ENCODE measurements at regions not wholly inside any gene's neighbourhood (a gene's known extent, or its start where the extent isn't known, plus 50 kb on each side); places are given as distances from the start of the nearest gene placed in this dataset.

- DNase-seq (ENCODE audit: low read depth in 4 of 4, low spot score in 2 of 4) = no peak
Observed at GRCh38 chr11:30741039-30741550, 154.9 kb upstream of the MPPED2 start.

- no peak for DNase-seq (ENCODE audit: low read depth in 4 of 4, low spot score in 2 of 4)
Observed at GRCh38 chr11:30740091-30740490, 153.9 kb upstream of the MPPED2 start.

GRCh38 chr11:30735946-30736345 is 149.8 kb upstream of the MPPED2 start:
- DNase-seq (ENCODE audit: low read depth in 4 of 4, low spot score in 2 of 4) = no peak

GRCh38 chr11:30733748-30734147 is 147.6 kb upstream of the MPPED2 start:
- DNase-seq (ENCODE audit: low read depth in 4 of 4, low spot score in 2 of 4) = no peak

- DNase-seq (ENCODE audit: low read depth in 4 of 4, low spot score in 2 of 4) = no peak
Observed at GRCh38 chr11:30730011-30730410, 143.9 kb upstream of the MPPED2 start.

- no peak for DNase-seq (ENCODE audit: low read depth in 4 of 4, low spot score in 2 of 4)
Observed at GRCh38 chr11:30729187-30729713, 143.1 kb upstream of the MPPED2 start.

GRCh38 chr11:30725645-30726195 is 139.6 kb upstream of the MPPED2 start:
- no peak for DNase-seq (ENCODE audit: low read depth in 4 of 4, low spot score in 2 of 4)

GRCh38 chr11:30724274-30724673 is 138.1 kb upstream of the MPPED2 start:
- DNase-seq (ENCODE audit: low read depth in 4 of 4, low spot score in 2 of 4) = no peak

- DNase-seq (ENCODE audit: low read depth in 4 of 4, low spot score in 2 of 4) = no peak
Observed at GRCh38 chr11:30719371-30719770, 133.2 kb upstream of the MPPED2 start.

- no peak for DNase-seq (ENCODE audit: low read depth in 4 of 4, low spot score in 2 of 4)
Observed at GRCh38 chr11:30717641-30718040, 131.5 kb upstream of the MPPED2 start.

- DNase-seq (ENCODE audit: low read depth in 4 of 4, low spot score in 2 of 4) = no peak
Observed at GRCh38 chr11:30717009-30717408, 130.9 kb upstream of the MPPED2 start.

GRCh38 chr11:30712749-30713148 is 126.6 kb upstream of the MPPED2 start:
- DNase-seq (ENCODE audit: low read depth in 4 of 4, low spot score in 2 of 4) = no peak

GRCh38 chr11:30710221-30710620 is 124.1 kb upstream of the MPPED2 start:
- no peak for DNase-seq (ENCODE audit: low read depth in 4 of 4, low spot score in 2 of 4)

GRCh38 chr11:30707110-30707509 is 121.0 kb upstream of the MPPED2 start:
- no peak for DNase-seq (ENCODE audit: low read depth in 4 of 4, low spot score in 2 of 4)

- DNase-seq (ENCODE audit: low read depth in 4 of 4, low spot score in 2 of 4) = no peak
Observed at GRCh38 chr11:30705913-30706675, 119.9 kb upstream of the MPPED2 start.

- DNase-seq (ENCODE audit: low read depth in 4 of 4, low spot score in 2 of 4) = no peak
Observed at GRCh38 chr11:30698425-30698824, 112.3 kb upstream of the MPPED2 start.

- DNase-seq (ENCODE audit: low read depth in 4 of 4, low spot score in 2 of 4) = no peak
Observed at GRCh38 chr11:30697032-30697431, 110.9 kb upstream of the MPPED2 start.

GRCh38 chr11:30684772-30685171 is 98.6 kb upstream of the MPPED2 start:
- no peak for DNase-seq (ENCODE audit: low read depth in 4 of 4, low spot score in 2 of 4)

GRCh38 chr11:30683176-30683575 is 97.0 kb upstream of the MPPED2 start:
- no peak for DNase-seq (ENCODE audit: low read depth in 4 of 4, low spot score in 2 of 4)

GRCh38 chr11:30666817-30667216 is 80.7 kb upstream of the MPPED2 start:
- DNase-seq (ENCODE audit: low read depth in 4 of 4, low spot score in 2 of 4) = no peak

- DNase-seq (ENCODE audit: low read depth in 4 of 4, low spot score in 2 of 4) = no peak
Observed at GRCh38 chr11:30665067-30665466, 78.9 kb upstream of the MPPED2 start.

- DNase-seq (ENCODE audit: low read depth in 4 of 4, low spot score in 2 of 4) = no peak
Observed at GRCh38 chr11:30653606-30654005, 67.5 kb upstream of the MPPED2 start.
